Osteocyte (in vitro differentiated cells): ENCODE measurements at regions not wholly inside any gene's neighbourhood (a gene's known extent, or its start where the extent isn't known, plus 50 kb on each side); places are given as distances from the start of the nearest gene placed in this dataset.

Experiments used
- DNase-seq: peaks from one replicate; pipeline ENCODE4 v3.0.0; 2021; ENCODE audit warnings: mixed read lengths; ENCODE audit not compliant: unreplicated experiment; ENCODE audit errors: extremely low spot score
- H3K27ac Mint-ChIP-seq: one replicate; pipeline ENCODE4 v1.8.0; 2021; ENCODE audit warnings: mild to moderate bottlenecking, mixed read lengths; ENCODE audit not compliant: unreplicated experiment
- H3K27me3 Mint-ChIP-seq: one replicate; pipeline ENCODE4 v1.8.0; 2021; ENCODE audit warnings: mixed read lengths; ENCODE audit not compliant: unreplicated experiment
- H3K36me3 Mint-ChIP-seq: one replicate; pipeline ENCODE4 v1.8.0; 2021; ENCODE audit warnings: mixed read lengths; ENCODE audit not compliant: unreplicated experiment
- H3K4me1 Mint-ChIP-seq: one replicate; pipeline ENCODE4 v1.8.0; 2021; ENCODE audit warnings: mixed read lengths; ENCODE audit not compliant: unreplicated experiment
- H3K4me3 Mint-ChIP-seq: one replicate; pipeline ENCODE4 v1.8.0; 2021; ENCODE audit warnings: mild to moderate bottlenecking, moderate library complexity, mixed read lengths; ENCODE audit not compliant: unreplicated experiment
- H3K9me3 Mint-ChIP-seq: one replicate; pipeline ENCODE4 v1.8.0; 2021; ENCODE audit warnings: mixed read lengths; ENCODE audit not compliant: unreplicated experiment
- CTCF ChIP-seq: fragments of 200-600 bp; sonication (generic); IDR thresholded peaks from 2 replicates; pipeline ENCODE4 v1.5.0; 2021; ENCODE audit warnings: antibody characterized with exemption, mild to moderate bottlenecking, moderate library complexity

- Mint-ChIP-seq H3K4me3 (no peak overlapping the region), H3K27me3 (peaks cover 8% of the 10 kb centered on the region), H3K36me3 (no peaks in the 10 kb centered on the region), H3K4me1 (no peaks in the 10 kb centered on the region), H3K27ac (no peak overlapping the region), H3K9me3 (no peaks in the 10 kb centered on the region)
- TF ChIP-seq CTCF: no peak
- DNase-seq: no peak
Observed at GRCh38 chr7:131203291-131203976, 124.2 kb upstream of the MKLN1 start.

GRCh38 chr7:131208777-131209176, 118.9 kb upstream of the MKLN1 start:
- no peaks in the 10 kb centered on the region for H3K9me3 Mint-ChIP-seq
- H3K27me3 Mint-ChIP-seq: peaks cover 15% of the 10 kb centered on the region
- H3K4me3 Mint-ChIP-seq: no peak overlapping the region
- H3K36me3 Mint-ChIP-seq: no peaks in the 10 kb centered on the region
- no peak for TF ChIP-seq CTCF
- H3K27ac Mint-ChIP-seq: no peak overlapping the region
- no peak for DNase-seq
- H3K4me1 Mint-ChIP-seq: no peaks in the 10 kb centered on the region

DNA sequence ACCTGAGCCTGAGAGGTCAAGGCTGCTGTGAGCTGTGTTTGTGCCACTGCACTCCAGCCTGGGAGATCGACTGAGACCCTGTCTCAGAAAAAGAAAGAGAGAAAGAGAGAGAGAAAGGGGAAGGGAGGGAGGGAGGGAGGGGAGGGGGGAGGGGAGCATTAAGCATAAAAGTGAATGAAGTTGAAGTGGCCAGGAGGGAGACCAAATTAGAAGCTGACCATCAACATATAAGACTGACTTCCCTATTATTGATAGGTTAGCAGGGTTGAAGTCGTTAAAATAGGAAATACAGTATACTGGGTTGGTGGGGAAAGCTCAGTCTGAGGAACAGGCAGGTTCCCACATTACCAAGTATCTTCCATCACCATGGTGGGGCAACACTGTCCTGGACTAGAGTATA, 117.1 kb upstream of the MKLN1 start:
- TF ChIP-seq CTCF: no peak
- no peak overlapping the region for H3K4me3 Mint-ChIP-seq
- DNase-seq: no peak
- peaks cover 19% of the 10 kb centered on the region for H3K27me3 Mint-ChIP-seq
- no peaks in the 10 kb centered on the region for H3K36me3 Mint-ChIP-seq
- H3K9me3 Mint-ChIP-seq: no peaks in the 10 kb centered on the region
- no peaks in the 10 kb centered on the region for H3K4me1 Mint-ChIP-seq
- H3K27ac Mint-ChIP-seq: no peak overlapping the region

DNA sequence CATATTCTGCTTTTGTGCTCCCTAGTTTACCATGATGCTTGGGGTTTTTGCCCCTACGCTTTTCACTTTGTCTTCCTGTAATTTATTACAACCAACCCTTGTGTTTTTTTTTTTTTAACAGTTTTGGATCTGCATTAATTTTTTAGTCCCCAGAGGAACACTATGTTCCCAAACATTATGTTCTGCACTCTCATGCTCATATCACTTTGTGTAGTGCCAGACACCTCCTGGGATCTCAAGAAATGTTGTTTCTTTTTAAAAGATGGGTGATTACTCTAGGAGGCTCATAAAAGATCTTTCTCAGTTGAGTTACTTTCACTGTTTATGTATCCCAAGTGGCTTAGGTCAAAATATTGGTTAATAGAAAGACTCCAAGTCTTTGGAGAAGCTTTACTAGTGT, 116.2 kb upstream of the MKLN1 start:
- peaks cover 22% of the 10 kb centered on the region for H3K27me3 Mint-ChIP-seq
- no peak for TF ChIP-seq CTCF
- no peak for DNase-seq
- no peaks in the 10 kb centered on the region for H3K9me3 Mint-ChIP-seq
- no peaks in the 10 kb centered on the region for H3K36me3 Mint-ChIP-seq
- H3K4me1 Mint-ChIP-seq: no peaks in the 10 kb centered on the region
- H3K27ac Mint-ChIP-seq: no peak overlapping the region
- H3K4me3 Mint-ChIP-seq: no peak overlapping the region

DNA sequence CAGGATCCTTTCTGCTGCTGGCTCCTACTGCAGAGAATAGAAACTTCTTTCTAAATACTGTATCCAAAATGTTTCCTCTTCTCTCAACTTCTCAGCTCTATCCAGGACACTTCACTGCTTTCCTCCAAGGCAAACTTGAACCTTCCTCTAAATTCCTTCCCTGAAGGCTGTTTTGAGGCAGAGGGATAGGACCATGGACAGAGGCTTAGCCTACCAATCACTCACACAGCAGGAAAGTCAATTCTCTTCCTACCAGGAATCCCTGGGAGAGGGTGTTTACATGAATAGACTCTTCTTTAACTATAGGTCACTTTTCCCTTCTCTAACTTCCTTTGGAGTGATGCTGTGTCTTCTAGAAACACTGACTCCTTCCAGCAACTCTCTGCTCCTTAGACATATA, 115.6 kb upstream of the MKLN1 start:
- Mint-ChIP-seq H3K9me3 (no peaks in the 10 kb centered on the region), H3K27ac (no peak overlapping the region), H3K4me1 (no peaks in the 10 kb centered on the region), H3K27me3 (peaks cover 25% of the 10 kb centered on the region), H3K36me3 (no peaks in the 10 kb centered on the region), H3K4me3 (no peak overlapping the region)
- DNase-seq: no peak
- no peak for TF ChIP-seq CTCF
